Neural progenitor cell (in vitro differentiated cells): ENCODE measurements at regions not wholly inside any gene's neighbourhood (a gene's known extent, or its start where the extent isn't known, plus 50 kb on each side); places are given as distances from the start of the nearest gene placed in this dataset.
A peak's percentile ranks its signal among the peaks of the same experiment; 100 is the strongest.
"Not testable (repeated sequence)": the region's sequence is repeated elsewhere in the genome, so short reads cannot be mapped to it uniquely, and the experiment has no call there.

ENCODE experiments used
- DNase-seq: peaks from one replicate; pipeline ENCODE4 v3.0.0-alpha.2; 2016; ENCODE audit warnings: low spot score
- H2AFZ ChIP-seq: fragments of 200-600 bp; sonication (generic); replicated peaks from 2 replicates; pipeline ENCODE4 v1.6.1; 2016; ENCODE audit warnings: antibody characterized with exemption
- H3F3A ChIP-seq: fragments of 200-600 bp; sonication (generic); 2 replicates; pipeline ENCODE4 v1.6.1; 2016; ENCODE audit warnings: antibody characterized with exemption, low read depth
- H3K27ac ChIP-seq: fragments of 200-600 bp; sonication (generic); 2 replicates; pipeline ENCODE4 v1.5.1; 2016; ENCODE audit warnings: mild to moderate bottlenecking
- H3K27me3 ChIP-seq: fragments of 200-600 bp; sonication (generic); 2 replicates; pipeline ENCODE4 v1.6.1; 2016; ENCODE audit warnings: mild to moderate bottlenecking, moderate library complexity
- H3K36me3 ChIP-seq: fragments of 200-600 bp; sonication (generic); 2 replicates; pipeline ENCODE4 v1.5.1; 2016
- H3K4me1 ChIP-seq: fragments of 200-600 bp; sonication (generic); 2 replicates; pipeline ENCODE4 v1.6.1; 2016; ENCODE audit warnings: mixed run types
- H3K4me2 ChIP-seq: fragments of 200-600 bp; sonication (generic); 2 replicates; pipeline ENCODE4 v1.6.1; 2016
- H3K4me3 ChIP-seq: fragments of 200-600 bp; sonication (generic); 2 replicates; pipeline ENCODE4 v1.5.1; 2016
- H3K79me2 ChIP-seq: fragments of 200-600 bp; sonication (generic); 2 replicates; pipeline ENCODE4 v1.6.1; 2016; ENCODE audit warnings: low read depth
- H3K9ac ChIP-seq: fragments of 200-600 bp; sonication (generic); 2 replicates; pipeline ENCODE4 v1.6.1; 2016
- H3K9me3 ChIP-seq: fragments of 200-600 bp; sonication (generic); 2 replicates; pipeline ENCODE4 v1.5.1; 2016; ENCODE audit warnings: low read depth
- H4K20me1 ChIP-seq: fragments of 200-600 bp; sonication (generic); 2 replicates; pipeline ENCODE4 v1.6.1; 2016; ENCODE audit warnings: low read depth
- H3K27ac Mint-ChIP-seq: 3 replicates; pipeline ENCODE4 v1.8.0; 2021; ENCODE audit warnings: mixed read lengths
- H3K27me3 Mint-ChIP-seq: 2 replicates; pipeline ENCODE4 v1.8.0; 2022; ENCODE audit warnings: low read depth, mild to moderate bottlenecking, inconsistent platforms, moderate library complexity, mixed read lengths; ENCODE audit not compliant: insufficient read depth
- H3K36me3 Mint-ChIP-seq: 3 replicates; pipeline ENCODE4 v1.8.0; 2021; ENCODE audit warnings: mixed read lengths
- H3K4me1 Mint-ChIP-seq: 3 replicates; pipeline ENCODE4 v1.8.0; 2021; ENCODE audit warnings: mixed read lengths
- H3K4me3 Mint-ChIP-seq: 3 replicates; pipeline ENCODE4 v1.8.0; 2021; ENCODE audit warnings: mild to moderate bottlenecking, moderate library complexity, mixed read lengths
- H3K9me3 Mint-ChIP-seq: 3 replicates; pipeline ENCODE4 v1.8.0; 2020; ENCODE audit warnings: mixed read lengths
- CTCF ChIP-seq: fragments of 200-600 bp; sonication (generic); IDR thresholded peaks from 2 replicates; pipeline ENCODE4 v1.5.1; 2017; ENCODE audit warnings: antibody characterized with exemption, mild to moderate bottlenecking
- EZH2 ChIP-seq: fragments of 200-600 bp; sonication (generic); IDR thresholded peaks from 2 replicates; pipeline ENCODE4 v1.6.1; 2017; ENCODE audit warnings: antibody characterized with exemption, mild to moderate bottlenecking, moderate library complexity
- EZH2phosphoT487 ChIP-seq: fragments of 200-600 bp; sonication (generic); IDR thresholded peaks from 2 replicates; pipeline ENCODE4 v1.6.1; 2017; ENCODE audit warnings: antibody characterized with exemption

GRCh38 chr4:181896614-181897013, 346.6 kb upstream of the TENM3 start:
- H3K9ac ChIP-seq: no peak overlapping the region
- DNase-seq: peak; percentile 15
- H3K27ac ChIP-seq: no peak overlapping the region
- no peaks in the 10 kb centered on the region for H4K20me1 ChIP-seq
- H3K4me3 ChIP-seq: no peak overlapping the region
- H3K36me3 ChIP-seq: no peaks in the 10 kb centered on the region
- H3F3A ChIP-seq: no peaks in the 10 kb centered on the region
- TF ChIP-seq CTCF: no peak
- TF ChIP-seq EZH2phosphoT487: no peak
- no peak for TF ChIP-seq EZH2
- H3K27ac Mint-ChIP-seq: no peak overlapping the region
- no peaks in the 10 kb centered on the region for H3K9me3 ChIP-seq
- peaks cover 10% of the 10 kb centered on the region for H3K4me1 Mint-ChIP-seq
- H3K79me2 ChIP-seq: no peaks in the 10 kb centered on the region
- peaks cover 6% of the 10 kb centered on the region for H3K4me1 ChIP-seq
- no peak overlapping the region for H3K4me3 Mint-ChIP-seq
- no peak overlapping the region for H2AFZ ChIP-seq
- no peaks in the 10 kb centered on the region for H3K27me3 ChIP-seq
- H3K36me3 Mint-ChIP-seq: no peaks in the 10 kb centered on the region
- H3K27me3 Mint-ChIP-seq: peaks cover 5% of the 10 kb centered on the region
- H3K9me3 Mint-ChIP-seq: no peaks in the 10 kb centered on the region
- no peak overlapping the region for H3K4me2 ChIP-seq

GRCh38 chr4:181897935-181898334, 345.3 kb upstream of the TENM3 start:
- peaks cover 5% of the 10 kb centered on the region for H3K27me3 Mint-ChIP-seq
- Histone ChIP-seq H3K4me3 (no peak overlapping the region), H3K9me3 (no peaks in the 10 kb centered on the region), H3K79me2 (no peaks in the 10 kb centered on the region), H3K4me1 (peaks cover 6% of the 10 kb centered on the region), H3K36me3 (no peaks in the 10 kb centered on the region), H3K27me3 (no peaks in the 10 kb centered on the region), H4K20me1 (no peaks in the 10 kb centered on the region), H3F3A (no peaks in the 10 kb centered on the region), H3K27ac (no peak overlapping the region), H3K9ac (no peak overlapping the region), H3K4me2 (no peak overlapping the region), H2AFZ (no peak overlapping the region)
- H3K4me3 Mint-ChIP-seq: no peak overlapping the region
- no peak for DNase-seq
- H3K4me1 Mint-ChIP-seq: peaks cover 10% of the 10 kb centered on the region
- H3K36me3 Mint-ChIP-seq: peaks cover 3% of the 10 kb centered on the region
- TF ChIP-seq EZH2 (no peak), EZH2phosphoT487 (no peak), CTCF (no peak)
- peaks cover 6% of the 10 kb centered on the region for H3K9me3 Mint-ChIP-seq
- H3K27ac Mint-ChIP-seq: no peak overlapping the region

GRCh38 chr4:181902404-181902803, 340.8 kb upstream of the TENM3 start:
- not testable (repeated sequence) for H3K79me2 ChIP-seq, H3F3A ChIP-seq, H3K9ac ChIP-seq, H3K4me3 Mint-ChIP-seq, H4K20me1 ChIP-seq, H3K36me3 Mint-ChIP-seq, H3K4me3 ChIP-seq, H3K9me3 ChIP-seq, H3K27ac Mint-ChIP-seq, H3K27me3 ChIP-seq, H2AFZ ChIP-seq, H3K4me2 ChIP-seq, H3K27ac ChIP-seq, H3K27me3 Mint-ChIP-seq, DNase-seq, H3K36me3 ChIP-seq, H3K4me1 ChIP-seq, H3K4me1 Mint-ChIP-seq
- peaks cover 21% of the 10 kb centered on the region for H3K9me3 Mint-ChIP-seq

GRCh38 chr4:181905708-181906107, 337.5 kb upstream of the TENM3 start:
- no peaks in the 10 kb centered on the region for H3K27me3 Mint-ChIP-seq
- H3F3A ChIP-seq: no peaks in the 10 kb centered on the region
- H3K27ac ChIP-seq: no peak overlapping the region
- no peaks in the 10 kb centered on the region for H3K9me3 ChIP-seq
- H3K4me1 Mint-ChIP-seq: peaks cover 6% of the 10 kb centered on the region
- no peak for DNase-seq
- H2AFZ ChIP-seq: no peak overlapping the region
- H3K9ac ChIP-seq: no peak overlapping the region
- no peaks in the 10 kb centered on the region for H3K36me3 ChIP-seq
- no peak overlapping the region for H3K4me2 ChIP-seq
- no peaks in the 10 kb centered on the region for H3K27me3 ChIP-seq
- no peaks in the 10 kb centered on the region for H4K20me1 ChIP-seq
- H3K27ac Mint-ChIP-seq: no peak overlapping the region
- TF ChIP-seq EZH2 (no peak), EZH2phosphoT487 (no peak), CTCF (no peak)
- H3K36me3 Mint-ChIP-seq: peaks cover 3% of the 10 kb centered on the region
- no peaks in the 10 kb centered on the region for H3K79me2 ChIP-seq
- no peak overlapping the region for H3K4me3 ChIP-seq
- no peak overlapping the region for H3K4me3 Mint-ChIP-seq
- H3K9me3 Mint-ChIP-seq: peaks cover 21% of the 10 kb centered on the region
- H3K4me1 ChIP-seq: peaks cover 2% of the 10 kb centered on the region
